SK-N-SH (cell line): ENCODE measurements at regions not wholly inside any gene's neighbourhood (a gene's known extent, or its start where the extent isn't known, plus 50 kb on each side); places are given as distances from the start of the nearest gene placed in this dataset.
"Not testable (repeated sequence)": the region's sequence is repeated elsewhere in the genome, so short reads cannot be mapped to it uniquely, and the experiment has no call there.

Experiments
- CTCF ChIP-seq: fragments of 200-600 bp; sonication (generic); IDR thresholded peaks from 2 replicates; pipeline ENCODE4 v1.6.1; 2017; ENCODE audit warnings: antibody characterized with exemption, mild to moderate bottlenecking, moderate library complexity
- EP300 ChIP-seq, 2 experiments: IDR thresholded peaks; 2 replicates each; pipeline versions ENCODE4 v1.4.0 to v1.6.1; 2012; ENCODE audit warnings: borderline replicate concordance in 1 of 2, low read depth in 1 of 2, low read length in 1 of 2
- EZH2phosphoT487 ChIP-seq: fragments of 200-600 bp; sonication (generic); IDR thresholded peaks from 2 replicates; pipeline ENCODE4 v1.6.1; 2017; ENCODE audit warnings: low read depth, mixed run types, mild to moderate bottlenecking, antibody characterized with exemption, moderate library complexity, borderline replicate concordance
- GABPA ChIP-seq: IDR thresholded peaks from 2 replicates; pipeline ENCODE4 v1.4.0; 2012; ENCODE audit warnings: low read depth, mild to moderate bottlenecking
- IRF3 ChIP-seq: fragments of 150-350 bp; IDR thresholded peaks from 2 replicates; pipeline ENCODE4 v1.6.1; 2016; ENCODE audit warnings: mild to moderate bottlenecking, low read depth, low read length
- MAX ChIP-seq: IDR thresholded peaks from 2 replicates; pipeline ENCODE4 v1.4.0; 2012; ENCODE audit warnings: low read depth
- NFIC ChIP-seq: IDR thresholded peaks from 2 replicates; pipeline ENCODE4 v1.4.0; 2012; ENCODE audit warnings: borderline replicate concordance
- NRF1 ChIP-seq: IDR thresholded peaks from 2 replicates; pipeline ENCODE4 v1.6.1; 2012; ENCODE audit warnings: low read depth, mild to moderate bottlenecking, low read length
- RCOR1 ChIP-seq: fragments of 150-350 bp; IDR thresholded peaks from 2 replicates; pipeline ENCODE4 v1.6.1; 2017; ENCODE audit warnings: antibody characterized with exemption, low read length
- YY1 ChIP-seq: IDR thresholded peaks from 2 replicates; pipeline ENCODE4 v1.4.0; 2012; ENCODE audit warnings: low read depth, mild to moderate bottlenecking

GRCh38 chr2:110315054-110315820 lies 102.9 kb upstream of the MTLN start:
- not testable (repeated sequence) for TF ChIP-seq NFIC; GABPA; EZH2phosphoT487; EP300 (IDR thresholded peaks at IDR 0.05; ENCODE audit: borderline replicate concordance in 1 of 2, low read depth in 1 of 2, low read length in 1 of 2); IRF3; YY1; CTCF; MAX; NRF1; RCOR1
